Peyer's patch (tissue), 4 donors: ENCODE measurements at regions not wholly inside any gene's neighbourhood (a gene's known extent, or its start where the extent isn't known, plus 50 kb on each side); places are given as distances from the start of the nearest gene placed in this dataset.

Experiments
- DNase-seq, 3 donors: peaks; one replicate each; pipeline ENCODE4 v3.0.0-alpha.2; 2017 to 2019
- H3K27ac ChIP-seq, 4 donors: fragments of 200-600 bp; sonication (generic); one replicate each; pipeline ENCODE4 v1.5.1; 2016 to 2019
- H3K27me3 ChIP-seq, 2 donors: fragments of 200-600 bp; sonication (generic); one replicate each; pipeline ENCODE4 v1.5.1; 2019
- H3K36me3 ChIP-seq, 3 donors: fragments of 200-600 bp; sonication (generic); one replicate each; pipeline ENCODE4 v1.5.1; 2016 to 2019
- H3K4me1 ChIP-seq, 4 donors: fragments of 200-600 bp; sonication (generic); one replicate each; pipeline ENCODE4 v1.5.1; 2016 to 2019
- H3K4me3 ChIP-seq, 4 donors: fragments of 200-600 bp; sonication (generic); 1 replicate in 3 of 4; 2 replicates in 1 of 4; pipeline ENCODE4 v1.5.1; 2016 to 2019; ENCODE audit warnings: mild to moderate bottlenecking in 1 of 4
- H3K9me3 ChIP-seq, 4 donors: fragments of 200-600 bp; sonication (generic); one replicate each; pipeline ENCODE4 v1.5.1; 2016 to 2019; ENCODE audit warnings: mild to moderate bottlenecking in 1 of 4
- CTCF ChIP-seq, 6 experiments: fragments of 450-650 bp in 4 of 6; fragments of 200-600 bp in 2 of 6; sonication (generic) in 1 of 6; IDR thresholded peaks; one replicate each; pipeline ENCODE4 v1.5.1; 2017 to 2019; ENCODE audit warnings: antibody characterized with exemption in 6 of 6, mild to moderate bottlenecking in 3 of 6, moderate library complexity in 1 of 6
- POLR2A ChIP-seq, 2 donors: fragments of 450-650 bp; IDR thresholded peaks; one replicate each; pipeline ENCODE4 v1.5.1; 2017; ENCODE audit warnings: antibody characterized with exemption in 2 of 2, mild to moderate bottlenecking in 2 of 2, moderate library complexity in 2 of 2

- H3K27me3 ChIP-seq: no peaks in the 10 kb centered on the region
- no peak overlapping the region for H3K4me3 ChIP-seq
- TF ChIP-seq POLR2A (IDR thresholded peaks at IDR 0.05) (no peak), CTCF (IDR thresholded peaks at IDR 0.05) (no peak)
- no peaks in the 10 kb centered on the region for H3K4me1 ChIP-seq
- H3K9me3 ChIP-seq: no peaks in the 10 kb centered on the region
- H3K36me3 ChIP-seq: no peaks in the 10 kb centered on the region
- no peak for DNase-seq
- H3K27ac ChIP-seq: no peak overlapping the region
These were observed 310.5 kb downstream of the SMAD2 start for GRCh38 chr18:47619771-47620448.

- H3K4me1 ChIP-seq: no peaks in the 10 kb centered on the region
- no peaks in the 10 kb centered on the region for H3K36me3 ChIP-seq
- H3K9me3 ChIP-seq: no peaks in the 10 kb centered on the region
- H3K27me3 ChIP-seq: no peaks in the 10 kb centered on the region
- H3K4me3 ChIP-seq: no peak overlapping the region
- no peak overlapping the region for H3K27ac ChIP-seq
- no peak for DNase-seq
- TF ChIP-seq CTCF (IDR thresholded peaks at IDR 0.05) (no peak), POLR2A (IDR thresholded peaks at IDR 0.05) (no peak)
These were observed 311.7 kb downstream of the SMAD2 start for GRCh38 chr18:47618758-47619157.

- Histone ChIP-seq H3K36me3 (no peaks in the 10 kb centered on the region), H3K4me1 (no peaks in the 10 kb centered on the region), H3K27ac (no peak overlapping the region), H3K27me3 (no peaks in the 10 kb centered on the region), H3K9me3 (no peaks in the 10 kb centered on the region), H3K4me3 (no peak overlapping the region)
- TF ChIP-seq CTCF (IDR thresholded peaks at IDR 0.05) (no peak), POLR2A (IDR thresholded peaks at IDR 0.05) (no peak)
- no peak for DNase-seq
These were observed 315.4 kb downstream of the SMAD2 start for GRCh38 chr18:47615043-47615442.

GRCh38 chr18:47613929-47614328 lies 316.5 kb downstream of the SMAD2 start:
- H3K36me3 ChIP-seq: no peaks in the 10 kb centered on the region
- H3K27ac ChIP-seq: no peak overlapping the region
- H3K4me1 ChIP-seq: no peaks in the 10 kb centered on the region
- no peak overlapping the region for H3K4me3 ChIP-seq
- no peaks in the 10 kb centered on the region for H3K9me3 ChIP-seq
- no peaks in the 10 kb centered on the region for H3K27me3 ChIP-seq
- no peak for TF ChIP-seq CTCF (IDR thresholded peaks at IDR 0.05)
- TF ChIP-seq POLR2A (IDR thresholded peaks at IDR 0.05): no peak
- no peak for DNase-seq

GRCh38 chr18:47611649-47612048 lies 318.8 kb downstream of the SMAD2 start:
- no peak for TF ChIP-seq CTCF (IDR thresholded peaks at IDR 0.05)
- no peak for TF ChIP-seq POLR2A (IDR thresholded peaks at IDR 0.05)
- no peaks in the 10 kb centered on the region for H3K36me3 ChIP-seq
- no peak for DNase-seq
- no peaks in the 10 kb centered on the region for H3K4me1 ChIP-seq
- no peaks in the 10 kb centered on the region for H3K9me3 ChIP-seq
- no peak overlapping the region for H3K27ac ChIP-seq
- no peaks in the 10 kb centered on the region for H3K27me3 ChIP-seq
- no peak overlapping the region for H3K4me3 ChIP-seq

GRCh38 chr18:47606526-47606925 lies 323.9 kb downstream of the SMAD2 start:
- Histone ChIP-seq H3K36me3 (no peaks in the 10 kb centered on the region), H3K27me3 (no peaks in the 10 kb centered on the region), H3K9me3 (no peaks in the 10 kb centered on the region), H3K27ac (no peak overlapping the region), H3K4me1 (no peaks in the 10 kb centered on the region), H3K4me3 (no peak overlapping the region)
- no peak for DNase-seq
- TF ChIP-seq POLR2A (IDR thresholded peaks at IDR 0.05) (no peak), CTCF (IDR thresholded peaks at IDR 0.05) (no peak)
